ENCODE measurements at regions not wholly inside any gene's neighbourhood (a gene's known extent, or its start where the extent isn't known, plus 50 kb on each side); places are given as distances from the start of the nearest gene placed in this dataset.

DNA sequence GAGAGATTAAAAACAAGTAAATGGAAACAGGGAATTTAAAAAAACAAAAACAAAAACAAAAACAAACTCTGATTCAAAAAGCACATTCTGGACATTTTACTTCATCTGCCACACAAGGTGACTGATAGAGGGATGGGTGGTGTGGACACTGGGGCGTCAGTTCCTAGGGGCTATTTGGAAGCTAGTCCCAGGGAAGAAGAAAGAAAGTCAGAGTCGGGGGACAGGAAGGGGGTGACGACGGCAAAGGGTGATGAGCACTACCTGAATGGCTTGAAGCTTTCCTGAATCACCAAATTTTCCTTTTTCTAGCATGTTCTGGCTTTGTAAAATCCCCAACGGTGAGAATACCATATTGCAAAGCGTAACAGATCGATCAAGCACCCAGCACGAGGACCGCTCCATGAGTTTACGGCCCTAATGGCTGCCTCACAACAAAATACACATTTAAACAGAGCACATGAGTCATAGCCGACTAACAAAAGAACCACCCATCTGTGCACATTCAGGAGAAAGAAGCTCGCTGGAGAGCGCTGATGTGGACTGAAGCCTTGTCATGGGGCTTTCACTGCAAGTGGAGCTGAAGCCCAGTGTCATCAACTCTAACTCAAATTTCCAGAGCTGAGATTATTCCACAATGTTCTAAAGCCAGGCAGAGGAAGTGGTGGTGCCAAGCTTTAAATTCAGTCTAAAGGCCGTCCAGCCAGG, 178.9 kb downstream of the LNPK start:
- intact Hi-C loops (cut with DNase I; ENCODE audit: low total_unique reads) = no loop called here
- H3K4me3 ChIP-seq = no peak overlapping the region
- no peaks in the 10 kb centered on the region for H3K9me3 ChIP-seq
- no peaks in the 10 kb centered on the region for H3K36me3 ChIP-seq
- TF ChIP-seq POLR2A (IDR thresholded peaks at IDR 0.05) = no peak
- no peak for TF ChIP-seq CTCF (IDR thresholded peaks at IDR 0.05)
- no peak for TF ChIP-seq POLR2AphosphoS5 (IDR thresholded peaks at IDR 0.05)
- H3K27ac ChIP-seq = no peak overlapping the region
- H3K4me1 ChIP-seq = no peaks in the 10 kb centered on the region
- DNase-seq (ENCODE audit: low spot score in 2 of 2) = no peak
- peaks cover 0 to 3% of the 10 kb centered on the region in 2 donors for H3K27me3 ChIP-seq

- DNase-seq (ENCODE audit: low spot score in 2 of 2) = no peak
- Histone ChIP-seq H3K27me3 (peaks cover 0 to 3% of the 10 kb centered on the region in 2 donors), H3K4me3 (no peak overlapping the region), H3K9me3 (peaks cover 0 to 4% of the 10 kb centered on the region in 2 donors), H3K4me1 (no peaks in the 10 kb centered on the region), H3K27ac (no peak overlapping the region), H3K36me3 (no peaks in the 10 kb centered on the region)
- intact Hi-C loops (cut with DNase I; ENCODE audit: low total_unique reads) = no loop called here
- no peak for TF ChIP-seq CTCF (IDR thresholded peaks at IDR 0.05)
- no peak for TF ChIP-seq POLR2AphosphoS5 (IDR thresholded peaks at IDR 0.05)
- no peak for TF ChIP-seq POLR2A (IDR thresholded peaks at IDR 0.05)
Measured at GRCh38 chr2:175817221-175817620, 184.8 kb downstream of the LNPK start.

GRCh38 chr2:175815537-175815936, 186.5 kb downstream of the LNPK start:
- no peak overlapping the region for H3K27ac ChIP-seq
- peaks cover 0 to 4% of the 10 kb centered on the region in 2 donors for H3K9me3 ChIP-seq
- TF ChIP-seq POLR2A (IDR thresholded peaks at IDR 0.05) = no peak
- no peak for TF ChIP-seq CTCF (IDR thresholded peaks at IDR 0.05)
- TF ChIP-seq POLR2AphosphoS5 (IDR thresholded peaks at IDR 0.05) = no peak
- H3K4me3 ChIP-seq = no peak overlapping the region
- intact Hi-C loops (cut with DNase I; ENCODE audit: low total_unique reads) = no loop called here
- H3K4me1 ChIP-seq = no peaks in the 10 kb centered on the region
- no peak for DNase-seq (ENCODE audit: low spot score in 2 of 2)
- no peaks in the 10 kb centered on the region for H3K36me3 ChIP-seq
- peaks cover 0 to 2% of the 10 kb centered on the region in 2 donors for H3K27me3 ChIP-seq

DNA sequence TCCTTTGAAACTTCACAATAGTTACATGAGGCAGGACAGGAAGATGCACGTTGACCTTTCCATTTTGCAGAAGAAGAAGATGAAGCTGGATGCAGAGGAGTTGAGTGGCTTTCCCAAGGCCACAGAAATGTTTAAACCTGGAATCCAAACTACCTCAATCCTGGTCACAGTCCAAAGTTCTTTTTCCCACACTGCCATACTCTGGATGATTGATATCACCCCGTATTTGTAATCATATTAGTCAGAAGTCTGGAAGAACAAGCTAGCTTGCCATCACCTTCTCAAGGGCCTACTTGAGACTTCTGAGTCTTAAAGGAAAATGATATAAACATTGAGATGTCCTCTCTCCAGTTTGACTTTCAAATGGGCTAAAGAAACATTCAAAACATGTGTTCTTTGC, 190.1 kb downstream of the LNPK start:
- intact Hi-C loops (cut with DNase I; ENCODE audit: low total_unique reads) = no loop called here
- H3K4me3 ChIP-seq = no peak overlapping the region

More for the DNA sequence above, 190.1 kb downstream of the LNPK start:
- Histone ChIP-seq H3K9me3 (peaks cover 0 to 4% of the 10 kb centered on the region in 2 donors), H3K27me3 (no peaks in the 10 kb centered on the region), H3K36me3 (no peaks in the 10 kb centered on the region), H3K27ac (no peak overlapping the region), H3K4me1 (no peaks in the 10 kb centered on the region)
- DNase-seq (ENCODE audit: low spot score in 2 of 2) = no peak
- TF ChIP-seq CTCF (IDR thresholded peaks at IDR 0.05) (no peak), POLR2AphosphoS5 (IDR thresholded peaks at IDR 0.05) (no peak), POLR2A (IDR thresholded peaks at IDR 0.05) (no peak)
